ENCODE measurements at regions not wholly inside any gene's neighbourhood (a gene's known extent, or its start where the extent isn't known, plus 50 kb on each side); places are given as distances from the start of the nearest gene placed in this dataset.

GRCh38 chr5:81848362-81848880, 97.5 kb upstream of the SSBP2 start:
- intact Hi-C loops (cut with micrococcal nuclease), result no loop called here
- Histone ChIP-seq H3K9me3 (ENCODE audit: control insufficient read depth, insufficient read depth, low read length) (no peaks in the 10 kb centered on the region), H3K4me1 (ENCODE audit: control insufficient read depth, insufficient read depth, low read length) (peaks cover 30% of the 10 kb centered on the region), H3K36me3 (ENCODE audit: control insufficient read depth, insufficient read depth, low read length) (no peaks in the 10 kb centered on the region), H3K4me3 (ENCODE audit: low read length) (no peak overlapping the region), H3K27me3 (ENCODE audit: control insufficient read depth, insufficient read depth, low read length) (no peaks in the 10 kb centered on the region), H3K27ac (ENCODE audit: low read length) (no peak overlapping the region)
- whole genome bisulfite sequencing (ENCODE audit: insufficient coverage), result no CpG with 5 or more reads among the region's 1 CpG
- H3K9me3 Mint-ChIP-seq, result no peaks in the 10 kb centered on the region
- no peak for ATAC-seq
- no peak overlapping the region for H3K4me3 Mint-ChIP-seq
- no peaks in the 10 kb centered on the region for H3K36me3 Mint-ChIP-seq
- peaks cover 32 to 33% of the 10 kb centered on the region in 2 donors for H3K4me1 Mint-ChIP-seq
- no peak for DNase-seq
- TF ChIP-seq CTCF (IDR thresholded peaks at IDR 0.05), result no peak
- H3K27me3 Mint-ChIP-seq (ENCODE audit: low read depth in 2 of 2), result peaks cover 4 to 16% of the 10 kb centered on the region in 2 donors
- no peak overlapping the region for H3K27ac Mint-ChIP-seq

- peaks cover 15% of the 10 kb centered on the region for H3K4me1 ChIP-seq (ENCODE audit: control insufficient read depth, insufficient read depth, low read length)
- intact Hi-C loops (cut with micrococcal nuclease), result no loop called here
- no peak overlapping the region for H3K4me3 Mint-ChIP-seq
- H3K27me3 ChIP-seq (ENCODE audit: control insufficient read depth, insufficient read depth, low read length), result no peaks in the 10 kb centered on the region
- no peaks in the 10 kb centered on the region for H3K9me3 Mint-ChIP-seq
- no peak for DNase-seq
- H3K27me3 Mint-ChIP-seq (ENCODE audit: low read depth in 2 of 2), result peaks cover 4 to 16% of the 10 kb centered on the region in 2 donors
- no peaks in the 10 kb centered on the region for H3K36me3 ChIP-seq (ENCODE audit: control insufficient read depth, insufficient read depth, low read length)
- no peak overlapping the region for H3K27ac ChIP-seq (ENCODE audit: low read length)
- TF ChIP-seq CTCF (IDR thresholded peaks at IDR 0.05), result no peak
- ATAC-seq, result no peak
- H3K27ac Mint-ChIP-seq, result no peak overlapping the region
- no CpG with 5 or more reads among the region's 1 CpG for WGBS (ENCODE audit: insufficient coverage)
- H3K4me1 Mint-ChIP-seq, result peaks cover 16% of the 10 kb centered on the region in 2 donors
- no peaks in the 10 kb centered on the region for H3K9me3 ChIP-seq (ENCODE audit: control insufficient read depth, insufficient read depth, low read length)
- no peaks in the 10 kb centered on the region for H3K36me3 Mint-ChIP-seq
- H3K4me3 ChIP-seq (ENCODE audit: low read length), result no peak overlapping the region
Observed at GRCh38 chr5:81846301-81846700, 95.4 kb upstream of the SSBP2 start.

GRCh38 chr5:81843845-81844244, 92.9 kb upstream of the SSBP2 start:
- H3K36me3 ChIP-seq (ENCODE audit: control insufficient read depth, insufficient read depth, low read length), result no peaks in the 10 kb centered on the region
- H3K27me3 ChIP-seq (ENCODE audit: control insufficient read depth, insufficient read depth, low read length), result no peaks in the 10 kb centered on the region
- Mint-ChIP-seq H3K27me3 (ENCODE audit: low read depth in 2 of 2) (peaks cover 0 to 3% of the 10 kb centered on the region in 2 donors), H3K9me3 (no peaks in the 10 kb centered on the region), H3K4me1 (no peaks in the 10 kb centered on the region), H3K4me3 (no peak overlapping the region), H3K36me3 (no peaks in the 10 kb centered on the region), H3K27ac (no peak overlapping the region)
- no peaks in the 10 kb centered on the region for H3K9me3 ChIP-seq (ENCODE audit: control insufficient read depth, insufficient read depth, low read length)
- intact Hi-C loops (cut with micrococcal nuclease), result no loop called here
- H3K27ac ChIP-seq (ENCODE audit: low read length), result no peak overlapping the region
- ATAC-seq (no peak), DNase-seq (no peak)
- no peak overlapping the region for H3K4me3 ChIP-seq (ENCODE audit: low read length)
- TF ChIP-seq CTCF (IDR thresholded peaks at IDR 0.05), result no peak
- H3K4me1 ChIP-seq (ENCODE audit: control insufficient read depth, insufficient read depth, low read length), result no peaks in the 10 kb centered on the region
- WGBS (ENCODE audit: insufficient coverage), result no CpG with 5 or more reads among the region's 2 CpGs

GRCh38 chr5:81842795-81843398, 92.0 kb upstream of the SSBP2 start:
- DNase-seq, result no peak
- no peak for TF ChIP-seq CTCF (IDR thresholded peaks at IDR 0.05)
- Histone ChIP-seq H3K9me3 (ENCODE audit: control insufficient read depth, insufficient read depth, low read length) (no peaks in the 10 kb centered on the region), H3K27ac (ENCODE audit: low read length) (no peak overlapping the region), H3K27me3 (ENCODE audit: control insufficient read depth, insufficient read depth, low read length) (no peaks in the 10 kb centered on the region), H3K4me3 (ENCODE audit: low read length) (no peak overlapping the region), H3K36me3 (ENCODE audit: control insufficient read depth, insufficient read depth, low read length) (no peaks in the 10 kb centered on the region), H3K4me1 (ENCODE audit: control insufficient read depth, insufficient read depth, low read length) (no peaks in the 10 kb centered on the region)
- Mint-ChIP-seq H3K27ac (no peak overlapping the region), H3K4me1 (no peaks in the 10 kb centered on the region), H3K9me3 (no peaks in the 10 kb centered on the region), H3K4me3 (no peak overlapping the region), H3K36me3 (no peaks in the 10 kb centered on the region), H3K27me3 (ENCODE audit: low read depth in 2 of 2) (no peaks in the 10 kb centered on the region)
- 89% methylated on average over 6 of the region's 6 CpGs for WGBS (ENCODE audit: insufficient coverage)
- intact Hi-C loops (cut with micrococcal nuclease), result no loop called here
- no peak for ATAC-seq
